T follicular helper cell (primary cell): ENCODE measurements at regions not wholly inside any gene's neighbourhood (a gene's known extent, or its start where the extent isn't known, plus 50 kb on each side); places are given as distances from the start of the nearest gene placed in this dataset.
A peak's percentile ranks its signal among the peaks of the same experiment; 100 is the strongest.

Source experiments
- DNase-seq: peaks from one replicate; pipeline ENCODE4 v3.0.0-alpha.2; 2020; ENCODE audit warnings: low read depth

GRCh38 chr2:136243638-136244535 is 125.9 kb upstream of the CXCR4 start:
- no peak for DNase-seq

GRCh38 chr2:136242687-136243277 is 124.8 kb upstream of the CXCR4 start:
- no peak for DNase-seq

- DNase-seq: no peak
Observed at GRCh38 chr2:136242100-136242499, 124.2 kb upstream of the CXCR4 start.

GRCh38 chr2:136239079-136239685 is 121.2 kb upstream of the CXCR4 start:
- DNase-seq: no peak

GRCh38 chr2:136238286-136239078 is 120.5 kb upstream of the CXCR4 start:
- DNase-seq: peak; percentile 29

GRCh38 chr2:136236019-136236418 is 118.1 kb upstream of the CXCR4 start:
- no peak for DNase-seq

- no peak for DNase-seq
Observed at GRCh38 chr2:136235546-136235945, 117.6 kb upstream of the CXCR4 start.

GRCh38 chr2:136234261-136234660 is 116.3 kb upstream of the CXCR4 start:
- no peak for DNase-seq

- DNase-seq: no peak
Observed at GRCh38 chr2:136233298-136233697, 115.3 kb upstream of the CXCR4 start.

GRCh38 chr2:136232456-136233172 is 114.7 kb upstream of the CXCR4 start:
- no peak for DNase-seq

GRCh38 chr2:136230464-136230863 is 112.5 kb upstream of the CXCR4 start:
- DNase-seq: no peak

GRCh38 chr2:136226903-136227302 is 109.0 kb upstream of the CXCR4 start:
- DNase-seq: no peak

- no peak for DNase-seq
Observed at GRCh38 chr2:136225950-136226835, 108.2 kb upstream of the CXCR4 start.

- no peak for DNase-seq
Observed at GRCh38 chr2:136223274-136223673, 105.3 kb upstream of the CXCR4 start.

- DNase-seq: no peak
Observed at GRCh38 chr2:136222862-136223261, 104.9 kb upstream of the CXCR4 start.

- no peak for DNase-seq
Observed at GRCh38 chr2:136221026-136221425, 103.1 kb upstream of the CXCR4 start.

GRCh38 chr2:136219963-136220362 is 102.0 kb upstream of the CXCR4 start:
- DNase-seq: no peak

- no peak for DNase-seq
Observed at GRCh38 chr2:136219341-136219740, 101.4 kb upstream of the CXCR4 start.

- no peak for DNase-seq
Observed at GRCh38 chr2:136217996-136218395, 100.0 kb upstream of the CXCR4 start.

- DNase-seq: no peak
Observed at GRCh38 chr2:136215908-136216472, 98.0 kb upstream of the CXCR4 start.
